Activated CD4-positive, alpha-beta T cell treated with anti-CD3 and anti-CD28 coated beads, Interleukin-2, Interleukin-4, amounts not matched to agents 100 ng/mL and 50 ng/mL, durations not matched to agents 16 hours and 8 hours (primary cell): ENCODE measurements at regions not wholly inside any gene's neighbourhood (a gene's known extent, or its start where the extent isn't known, plus 50 kb on each side); places are given as distances from the start of the nearest gene placed in this dataset.
"Not testable (repeated sequence)": the region's sequence is repeated elsewhere in the genome, so short reads cannot be mapped to it uniquely, and the experiment has no call there.

Experiments used
- DNase-seq: peaks from one replicate; pipeline ENCODE4 v3.0.0-alpha.2; 2020; ENCODE audit warnings: low spot score

GRCh38 chr14:104481323-104481722 is 98.2 kb upstream of the C14orf180 start:
- no peak for DNase-seq

- DNase-seq: not testable (repeated sequence)
These were observed 97.5 kb upstream of the C14orf180 start for GRCh38 chr14:104482017-104482416.

- no peak for DNase-seq
These were observed 93.2 kb upstream of the C14orf180 start for GRCh38 chr14:104486222-104486923.

- no peak for DNase-seq
These were observed 85.1 kb upstream of the C14orf180 start for GRCh38 chr14:104494483-104494882.

GRCh38 chr14:104496095-104496494 is 83.5 kb upstream of the C14orf180 start:
- DNase-seq: no peak

GRCh38 chr14:104499784-104500760 is 79.5 kb upstream of the C14orf180 start:
- no peak for DNase-seq

GRCh38 chr14:104502060-104502459 is 77.5 kb upstream of the C14orf180 start:
- no peak for DNase-seq

GRCh38 chr14:104503691-104504090 is 75.9 kb upstream of the C14orf180 start:
- DNase-seq: no peak

GRCh38 chr14:104504172-104504735 is 75.3 kb upstream of the C14orf180 start:
- no peak for DNase-seq

GRCh38 chr14:104505085-104506074 is 74.2 kb upstream of the C14orf180 start:
- no peak for DNase-seq

GRCh38 chr14:104506461-104507253 is 72.9 kb upstream of the C14orf180 start:
- DNase-seq: no peak

GRCh38 chr14:104507443-104507842 is 72.1 kb upstream of the C14orf180 start:
- no peak for DNase-seq

GRCh38 chr14:104509673-104510072 is 69.9 kb upstream of the C14orf180 start:
- DNase-seq: no peak

GRCh38 chr14:104510216-104510615 is 69.3 kb upstream of the C14orf180 start:
- DNase-seq: no peak

- no peak for DNase-seq
These were observed 68.6 kb upstream of the C14orf180 start for GRCh38 chr14:104510794-104511611.

- DNase-seq: no peak
These were observed 67.5 kb upstream of the C14orf180 start for GRCh38 chr14:104512061-104512460.

- no peak for DNase-seq
These were observed 66.6 kb upstream of the C14orf180 start for GRCh38 chr14:104512771-104513640.

GRCh38 chr14:104513641-104514046 is 65.9 kb upstream of the C14orf180 start:
- no peak for DNase-seq
